Activated CD4-positive, alpha-beta memory T cell treated with anti-CD3 and anti-CD28 coated beads for 36 hours (primary cell): ENCODE measurements at regions not wholly inside any gene's neighbourhood (a gene's known extent, or its start where the extent isn't known, plus 50 kb on each side); places are given as distances from the start of the nearest gene placed in this dataset.

Experiments
- CTCF ChIA-PET: fragments of 350-600 bp; sonication (Branson Sonifier 250); formaldehyde crosslinking; loops from one replicate; lab custom pipeline; 2021; ENCODE audit warnings: antibody characterized with exemption, inconsistent platforms; lab: Charles Lee
- POLR2A ChIA-PET: fragments of 350-600 bp; sonication (Branson Sonifier 250); formaldehyde crosslinking; loops from one replicate; lab custom pipeline; 2021; ENCODE audit warnings: antibody characterized with exemption; lab: Charles Lee
- DNase-seq: peaks from one replicate; pipeline ENCODE4 v3.0.0-alpha.2; 2020
- H3K27ac Mint-ChIP-seq: one replicate; pipeline ENCODE4 v1.8.0; 2021; ENCODE audit warnings: mixed read lengths
- H3K27me3 Mint-ChIP-seq: one replicate; pipeline ENCODE4 v1.8.0; 2021; ENCODE audit warnings: mixed read lengths
- H3K36me3 Mint-ChIP-seq: one replicate; pipeline ENCODE4 v1.8.0; 2021; ENCODE audit warnings: mixed read lengths
- H3K4me1 Mint-ChIP-seq: one replicate; pipeline ENCODE4 v1.8.0; 2021; ENCODE audit warnings: low read depth, mixed read lengths
- H3K4me3 Mint-ChIP-seq: one replicate; pipeline ENCODE4 v1.8.0; 2021; ENCODE audit warnings: mild to moderate bottlenecking, mixed read lengths
- H3K9me3 Mint-ChIP-seq: one replicate; pipeline ENCODE4 v1.8.0; 2021; ENCODE audit warnings: mixed read lengths
- intact Hi-C: fragments of 100-400 bp; cut with micrococcal nuclease; formaldehyde crosslinking; loops from one replicate; pipeline ENCODE4 v1.15.1; 2023

DNA sequence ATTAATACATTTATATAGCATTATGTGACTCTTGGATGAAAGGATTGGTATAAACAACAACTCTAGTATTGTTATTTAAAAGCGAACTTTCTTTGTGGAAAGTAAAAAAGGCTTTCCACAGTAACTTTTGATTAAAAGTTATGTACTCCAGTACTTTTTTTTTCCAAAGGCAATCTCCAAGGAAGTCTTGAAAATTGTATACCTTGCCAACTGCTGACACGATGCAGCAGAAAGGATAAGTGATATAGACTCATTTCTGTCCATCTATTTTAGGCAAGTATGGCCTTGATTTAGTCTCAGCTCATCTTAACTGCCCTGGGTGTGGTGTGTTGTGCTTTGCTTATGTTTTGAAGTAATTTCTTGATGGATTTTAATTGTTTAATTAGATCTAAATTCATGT lies 79.7 kb downstream of the OTOL1 start:
- Mint-ChIP-seq H3K36me3 (no peaks in the 10 kb centered on the region), H3K27me3 (no peaks in the 10 kb centered on the region), H3K27ac (no peak overlapping the region), H3K4me3 (no peak overlapping the region), H3K4me1 (no peaks in the 10 kb centered on the region), H3K9me3 (no peaks in the 10 kb centered on the region)
- ChIA-PET POLR2A (no interaction called here), CTCF (no interaction called here)
- intact Hi-C loops = no loop called here
- DNase-seq = no peak

- intact Hi-C loops = no loop called here
- DNase-seq = no peak
- POLR2A ChIA-PET = no interaction called here
- CTCF ChIA-PET = no interaction called here
- Mint-ChIP-seq H3K27ac (no peak overlapping the region), H3K9me3 (no peaks in the 10 kb centered on the region), H3K4me3 (no peak overlapping the region), H3K27me3 (no peaks in the 10 kb centered on the region), H3K4me1 (no peaks in the 10 kb centered on the region), H3K36me3 (no peaks in the 10 kb centered on the region)
Observed at GRCh38 chr3:161576714-161577510, 80.3 kb downstream of the OTOL1 start.

GRCh38 chr3:161577662-161578061 lies 81.1 kb downstream of the OTOL1 start:
- Mint-ChIP-seq H3K9me3 (no peaks in the 10 kb centered on the region), H3K36me3 (no peaks in the 10 kb centered on the region), H3K4me3 (no peak overlapping the region), H3K4me1 (no peaks in the 10 kb centered on the region), H3K27me3 (no peaks in the 10 kb centered on the region), H3K27ac (no peak overlapping the region)
- intact Hi-C loops = no loop called here
- DNase-seq = no peak
- CTCF ChIA-PET = no interaction called here
- POLR2A ChIA-PET = no interaction called here

- intact Hi-C loops = no loop called here
- no peak overlapping the region for H3K4me3 Mint-ChIP-seq
- no peak for DNase-seq
- CTCF ChIA-PET = no interaction called here
- H3K9me3 Mint-ChIP-seq = no peaks in the 10 kb centered on the region
- no peaks in the 10 kb centered on the region for H3K36me3 Mint-ChIP-seq
- POLR2A ChIA-PET = no interaction called here
- H3K27me3 Mint-ChIP-seq = no peaks in the 10 kb centered on the region
- no peaks in the 10 kb centered on the region for H3K4me1 Mint-ChIP-seq
- no peak overlapping the region for H3K27ac Mint-ChIP-seq
Observed at GRCh38 chr3:161579395-161580126, 83.0 kb downstream of the OTOL1 start.

DNA sequence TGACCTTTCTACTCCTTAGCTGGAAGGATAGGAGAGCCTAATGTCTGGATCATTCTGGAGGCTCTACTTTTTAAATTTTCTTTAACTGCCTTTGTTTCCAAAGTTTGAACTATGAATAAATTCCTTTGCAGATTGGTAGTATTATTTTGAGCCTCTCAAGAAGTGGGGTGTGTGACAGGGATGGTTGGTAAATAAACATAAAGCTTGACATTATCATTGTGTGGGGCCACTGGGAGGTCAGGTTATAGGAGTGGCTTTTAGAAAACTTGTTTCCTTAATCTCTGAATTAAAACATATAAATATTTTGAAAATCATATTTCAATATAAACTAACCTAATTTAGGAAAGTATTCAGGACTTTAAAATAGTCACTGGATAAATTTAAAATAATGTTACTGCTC lies 89.3 kb downstream of the OTOL1 start:
- no peaks in the 10 kb centered on the region for H3K4me1 Mint-ChIP-seq
- no peaks in the 10 kb centered on the region for H3K36me3 Mint-ChIP-seq
- no peak overlapping the region for H3K27ac Mint-ChIP-seq
- no peak overlapping the region for H3K4me3 Mint-ChIP-seq
- no peaks in the 10 kb centered on the region for H3K9me3 Mint-ChIP-seq
- intact Hi-C loops = no loop called here
- CTCF ChIA-PET = no interaction called here
- H3K27me3 Mint-ChIP-seq = no peaks in the 10 kb centered on the region
- DNase-seq = no peak
- POLR2A ChIA-PET = no interaction called here

DNA sequence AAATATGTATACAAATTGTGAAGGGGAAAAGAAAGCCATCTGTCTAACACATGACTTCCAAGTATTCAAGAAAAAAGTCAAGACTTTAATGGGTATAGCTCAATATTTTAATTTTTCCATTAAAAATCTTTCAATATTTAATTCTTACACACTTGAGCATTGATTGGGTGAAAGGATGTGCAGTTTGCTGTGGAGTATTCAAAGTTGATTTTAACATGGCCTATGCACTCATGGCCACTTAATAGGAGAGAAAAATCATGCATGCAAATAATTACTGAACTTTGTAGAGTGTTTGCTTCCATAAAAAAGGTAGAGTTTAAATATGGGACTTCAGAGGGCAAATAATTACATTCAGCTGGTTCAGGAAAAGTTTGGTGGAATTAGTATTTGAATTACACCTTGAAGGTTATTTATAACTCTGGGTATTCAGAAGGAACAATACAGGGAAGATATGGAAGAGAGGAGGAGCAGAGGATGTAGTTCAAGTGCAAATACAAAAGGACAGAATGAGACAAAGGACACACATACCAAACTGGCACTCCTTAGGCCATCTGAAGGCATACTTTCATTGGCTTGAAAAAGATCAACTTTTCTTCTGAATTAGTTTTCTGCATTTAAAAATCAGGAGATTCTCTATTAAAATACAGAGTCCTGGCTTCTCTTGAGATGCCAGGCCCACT lies 90.1 kb downstream of the OTOL1 start:
- Mint-ChIP-seq H3K27ac (no peak overlapping the region), H3K9me3 (peaks cover 6% of the 10 kb centered on the region), H3K36me3 (no peaks in the 10 kb centered on the region), H3K4me3 (no peak overlapping the region), H3K27me3 (no peaks in the 10 kb centered on the region), H3K4me1 (no peaks in the 10 kb centered on the region)
- DNase-seq = no peak
- CTCF ChIA-PET = no interaction called here
- intact Hi-C loops = no loop called here
- POLR2A ChIA-PET = no interaction called here

DNA sequence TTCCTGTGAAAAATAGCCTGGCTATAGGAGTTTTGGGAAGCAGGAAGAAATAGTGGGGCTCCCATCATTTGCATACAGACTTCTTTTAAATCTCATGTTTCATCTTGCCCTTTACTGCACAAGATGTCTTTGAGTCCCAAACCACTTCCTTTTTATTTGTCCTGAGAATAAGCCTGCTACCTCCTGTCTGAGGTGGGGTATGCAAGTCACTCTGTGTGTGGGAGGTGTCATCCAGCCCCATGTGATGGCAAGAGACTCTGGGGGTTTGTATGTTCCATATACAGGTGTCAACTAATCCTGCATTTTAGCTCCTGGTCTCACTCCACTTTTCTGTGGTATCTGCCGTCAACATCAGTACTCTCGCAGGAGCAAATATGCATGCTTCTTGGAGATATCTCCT lies 102.0 kb downstream of the OTOL1 start:
- Mint-ChIP-seq H3K27ac (no peak overlapping the region), H3K4me1 (no peaks in the 10 kb centered on the region), H3K9me3 (peaks cover 1% of the 10 kb centered on the region), H3K36me3 (no peaks in the 10 kb centered on the region), H3K4me3 (no peak overlapping the region), H3K27me3 (no peaks in the 10 kb centered on the region)
- POLR2A ChIA-PET = no interaction called here
- CTCF ChIA-PET = no interaction called here
- intact Hi-C loops = no loop called here
- no peak for DNase-seq

DNA sequence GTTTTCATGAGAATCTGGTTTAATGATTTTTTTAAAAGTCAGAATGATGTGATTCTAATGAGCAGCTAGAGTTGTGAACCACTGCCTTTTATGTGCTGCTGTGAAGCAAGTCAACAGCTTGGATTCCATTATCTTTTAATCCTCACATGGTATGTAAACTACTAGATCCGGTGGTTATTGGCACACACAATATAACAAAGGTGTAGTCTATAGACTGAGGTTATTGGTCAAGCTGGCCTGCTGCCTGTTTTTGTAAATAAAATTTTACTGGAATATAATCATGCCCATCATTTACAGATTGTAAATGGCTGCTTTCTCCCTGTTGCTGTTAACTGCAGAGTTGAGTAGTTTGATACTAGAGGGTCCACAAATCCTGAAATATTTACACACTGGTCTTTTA lies 103.1 kb downstream of the OTOL1 start:
- ChIA-PET POLR2A (no interaction called here), CTCF (no interaction called here)
- H3K27me3 Mint-ChIP-seq = no peaks in the 10 kb centered on the region
- intact Hi-C loops = no loop called here
- no peaks in the 10 kb centered on the region for H3K4me1 Mint-ChIP-seq
- no peak overlapping the region for H3K4me3 Mint-ChIP-seq
- H3K36me3 Mint-ChIP-seq = no peaks in the 10 kb centered on the region
- no peak overlapping the region for H3K27ac Mint-ChIP-seq
- peaks cover 2% of the 10 kb centered on the region for H3K9me3 Mint-ChIP-seq
- DNase-seq = no peak

- H3K27me3 Mint-ChIP-seq = no peaks in the 10 kb centered on the region
- no peaks in the 10 kb centered on the region for H3K36me3 Mint-ChIP-seq
- POLR2A ChIA-PET = no interaction called here
- DNase-seq = no peak
- CTCF ChIA-PET = no interaction called here
- no peak overlapping the region for H3K4me3 Mint-ChIP-seq
- H3K27ac Mint-ChIP-seq = no peak overlapping the region
- H3K9me3 Mint-ChIP-seq = peaks cover 2% of the 10 kb centered on the region
- intact Hi-C loops = no loop called here
- H3K4me1 Mint-ChIP-seq = no peaks in the 10 kb centered on the region
Observed at GRCh38 chr3:161600173-161600572, 103.6 kb downstream of the OTOL1 start.

- CTCF ChIA-PET = no interaction called here
- no peak for DNase-seq
- no peaks in the 10 kb centered on the region for H3K27me3 Mint-ChIP-seq
- H3K36me3 Mint-ChIP-seq = no peaks in the 10 kb centered on the region
- peaks cover 2% of the 10 kb centered on the region for H3K9me3 Mint-ChIP-seq
- H3K4me3 Mint-ChIP-seq = no peak overlapping the region
- no peak overlapping the region for H3K27ac Mint-ChIP-seq
- POLR2A ChIA-PET = no interaction called here
- no peaks in the 10 kb centered on the region for H3K4me1 Mint-ChIP-seq
- intact Hi-C loops = no loop called here
Observed at GRCh38 chr3:161602475-161602874, 105.9 kb downstream of the OTOL1 start.

DNA sequence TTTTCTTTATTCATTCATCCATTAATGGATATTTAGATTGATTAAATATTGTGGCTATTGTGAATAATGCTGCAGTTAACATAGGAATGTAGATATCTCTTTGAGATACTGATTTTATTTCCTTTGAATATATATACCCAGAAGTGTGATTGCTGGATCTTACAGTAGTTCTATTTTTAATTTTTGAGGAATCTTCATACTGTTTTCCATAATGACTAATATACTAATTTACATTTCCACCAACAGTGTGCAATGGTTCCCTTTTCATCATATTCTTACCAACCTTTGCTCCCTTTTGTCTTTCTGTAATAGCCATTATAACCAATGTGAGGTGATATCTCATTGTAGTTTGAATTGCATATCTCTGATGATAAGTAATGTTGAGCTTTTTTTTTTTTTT lies 106.3 kb downstream of the OTOL1 start:
- H3K9me3 Mint-ChIP-seq = peaks cover 2% of the 10 kb centered on the region
- intact Hi-C loops = no loop called here
- ChIA-PET POLR2A (no interaction called here), CTCF (no interaction called here)
- H3K27me3 Mint-ChIP-seq = no peaks in the 10 kb centered on the region
- no peak for DNase-seq
- H3K4me1 Mint-ChIP-seq = no peaks in the 10 kb centered on the region
- H3K4me3 Mint-ChIP-seq = no peak overlapping the region
- H3K27ac Mint-ChIP-seq = no peak overlapping the region
- no peaks in the 10 kb centered on the region for H3K36me3 Mint-ChIP-seq

- Mint-ChIP-seq H3K9me3 (peaks cover 9% of the 10 kb centered on the region), H3K4me3 (no peak overlapping the region), H3K27me3 (no peaks in the 10 kb centered on the region), H3K36me3 (no peaks in the 10 kb centered on the region), H3K4me1 (no peaks in the 10 kb centered on the region), H3K27ac (no peak overlapping the region)
- POLR2A ChIA-PET = no interaction called here
- no peak for DNase-seq
- CTCF ChIA-PET = no interaction called here
- intact Hi-C loops = no loop called here
Observed at GRCh38 chr3:161607056-161607455, 110.4 kb downstream of the OTOL1 start.
